Transverse colon (tissue), 4 donors: ENCODE measurements at regions not wholly inside any gene's neighbourhood (a gene's known extent, or its start where the extent isn't known, plus 50 kb on each side); places are given as distances from the start of the nearest gene placed in this dataset.

Experiments used
- CTCF ChIP-seq, 5 experiments: fragments of 200-600 bp in 3 of 5; fragments of 450-650 bp in 2 of 5; sonication (generic) in 3 of 5; IDR thresholded peaks; 1 replicate in 2 of 5; 2 replicates in 3 of 5; pipeline ENCODE4 v1.5.1; 2016 to 2017; ENCODE audit warnings: antibody characterized with exemption in 5 of 5, inconsistent platforms in 3 of 5, mild to moderate bottlenecking in 2 of 5, moderate library complexity in 1 of 5
- EP300 ChIP-seq: sonication (generic); formaldehyde crosslinking; IDR thresholded peaks from one replicate; pipeline ENCODE4 v1.6.1; 2017; ENCODE audit warnings: antibody characterized with exemption, low read depth
- POLR2A ChIP-seq: fragments of 450-650 bp; IDR thresholded peaks from one replicate; pipeline ENCODE4 v1.6.1; 2016; ENCODE audit warnings: antibody characterized with exemption, mild to moderate bottlenecking, moderate library complexity
- POLR2AphosphoS5 ChIP-seq, 3 donors: sonication (generic); formaldehyde crosslinking; IDR thresholded peaks; one replicate each; pipeline ENCODE4 v1.6.1; 2016; ENCODE audit warnings: antibody characterized with exemption in 3 of 3

- TF ChIP-seq POLR2AphosphoS5 (IDR thresholded peaks at IDR 0.05) (no peak), CTCF (IDR thresholded peaks at IDR 0.05) (no peak), EP300 (no peak), POLR2A (no peak)
Observed at GRCh38 chr9:115998666-115999065, 154.9 kb upstream of the PAPPA start.
